ENCODE measurements at regions not wholly inside any gene's neighbourhood (a gene's known extent, or its start where the extent isn't known, plus 50 kb on each side); places are given as distances from the start of the nearest gene placed in this dataset.

GRCh38 chr3:73759297-73759711 lies 134.6 kb upstream of the PDZRN3 start:
- DNase-seq = peak in 2 of 3 donors; percentile 24 to 89
- H3K4me3 ChIP-seq = no peak overlapping the region
- 69 to 78% methylated on average over 3 of the region's 3 CpGs for WGBS, 2 donors
- no peak overlapping the region for H3K27ac ChIP-seq (ENCODE audit: low read depth in 1 of 2, low read length in 1 of 2)
- H3K36me3 ChIP-seq (ENCODE audit: control insufficient read depth in 4 of 4, insufficient read depth in 4 of 4, low read length in 4 of 4) = no peaks in the 10 kb centered on the region
- no peaks in the 10 kb centered on the region for H3K9me3 ChIP-seq (ENCODE audit: control insufficient read depth in 4 of 4, insufficient read depth in 3 of 4, low read length in 3 of 4)
- TF ChIP-seq CTCF (IDR thresholded peaks at IDR 0.05; ENCODE audit: control extremely low read depth, extremely low read depth) = no peak
- no peak for ATAC-seq (ENCODE audit: insufficient read depth, low FRiP score)
- H3K4me1 ChIP-seq (ENCODE audit: control insufficient read depth in 5 of 5, insufficient read depth in 5 of 5, low read length in 5 of 5) = peaks cover 0 to 12% (median 0%) of the 10 kb centered on the region in 5 donors
- no peak overlapping the region for H3K9ac ChIP-seq (ENCODE audit: insufficient read depth in 1 of 2, low read length in 2 of 2)
- H3K27me3 ChIP-seq (ENCODE audit: control insufficient read depth in 3 of 3, insufficient read depth in 3 of 3, low read length in 2 of 3) = no peaks in the 10 kb centered on the region

- no peak overlapping the region for H3K4me3 ChIP-seq
- no peak for TF ChIP-seq CTCF (IDR thresholded peaks at IDR 0.05; ENCODE audit: control extremely low read depth, extremely low read depth)
- DNase-seq (no peak), ATAC-seq (ENCODE audit: insufficient read depth, low FRiP score) (no peak)
- H3K9ac ChIP-seq (ENCODE audit: insufficient read depth in 1 of 2, low read length in 2 of 2) = no peak overlapping the region
- peaks cover 0 to 12% (median 0%) of the 10 kb centered on the region in 5 donors for H3K4me1 ChIP-seq (ENCODE audit: control insufficient read depth in 5 of 5, insufficient read depth in 5 of 5, low read length in 5 of 5)
- no peaks in the 10 kb centered on the region for H3K27me3 ChIP-seq (ENCODE audit: control insufficient read depth in 3 of 3, insufficient read depth in 3 of 3, low read length in 2 of 3)
- no peak overlapping the region for H3K27ac ChIP-seq (ENCODE audit: low read depth in 1 of 2, low read length in 1 of 2)
- WGBS, 2 donors = 78% methylated on average over 3 of the region's 3 CpGs
- no peaks in the 10 kb centered on the region for H3K9me3 ChIP-seq (ENCODE audit: control insufficient read depth in 4 of 4, insufficient read depth in 3 of 4, low read length in 3 of 4)
- no peaks in the 10 kb centered on the region for H3K36me3 ChIP-seq (ENCODE audit: control insufficient read depth in 4 of 4, insufficient read depth in 4 of 4, low read length in 4 of 4)
These were observed 132.8 kb upstream of the PDZRN3 start for GRCh38 chr3:73757536-73757935.

GRCh38 chr3:73753985-73754384 lies 129.2 kb upstream of the PDZRN3 start:
- DNase-seq (no peak), ATAC-seq (ENCODE audit: insufficient read depth, low FRiP score) (no peak)
- Histone ChIP-seq H3K9me3 (ENCODE audit: control insufficient read depth in 4 of 4, insufficient read depth in 3 of 4, low read length in 3 of 4) (no peaks in the 10 kb centered on the region), H3K27ac (ENCODE audit: low read depth in 1 of 2, low read length in 1 of 2) (no peak overlapping the region), H3K27me3 (ENCODE audit: control insufficient read depth in 3 of 3, insufficient read depth in 3 of 3, low read length in 2 of 3) (no peaks in the 10 kb centered on the region), H3K36me3 (ENCODE audit: control insufficient read depth in 4 of 4, insufficient read depth in 4 of 4, low read length in 4 of 4) (no peaks in the 10 kb centered on the region), H3K9ac (ENCODE audit: insufficient read depth in 1 of 2, low read length in 2 of 2) (no peak overlapping the region), H3K4me3 (no peak overlapping the region), H3K4me1 (ENCODE audit: control insufficient read depth in 5 of 5, insufficient read depth in 5 of 5, low read length in 5 of 5) (peaks cover 0 to 4% (median 0%) of the 10 kb centered on the region in 5 donors)
- no peak for TF ChIP-seq CTCF (IDR thresholded peaks at IDR 0.05; ENCODE audit: control extremely low read depth, extremely low read depth)
- WGBS, 2 donors = 88 to 90% methylated on average over 6 of the region's 6 CpGs

- Histone ChIP-seq H3K4me3 (no peak overlapping the region), H3K27me3 (ENCODE audit: control insufficient read depth in 3 of 3, insufficient read depth in 3 of 3, low read length in 2 of 3) (no peaks in the 10 kb centered on the region), H3K36me3 (ENCODE audit: control insufficient read depth in 4 of 4, insufficient read depth in 4 of 4, low read length in 4 of 4) (no peaks in the 10 kb centered on the region), H3K9me3 (ENCODE audit: control insufficient read depth in 4 of 4, insufficient read depth in 3 of 4, low read length in 3 of 4) (no peaks in the 10 kb centered on the region), H3K27ac (ENCODE audit: low read depth in 1 of 2, low read length in 1 of 2) (no peak overlapping the region), H3K4me1 (ENCODE audit: control insufficient read depth in 5 of 5, insufficient read depth in 5 of 5, low read length in 5 of 5) (peaks cover 0 to 6% (median 0%) of the 10 kb centered on the region in 5 donors), H3K9ac (ENCODE audit: insufficient read depth in 1 of 2, low read length in 2 of 2) (no peak overlapping the region)
- ATAC-seq (ENCODE audit: insufficient read depth, low FRiP score) (no peak), DNase-seq (no peak)
- no peak for TF ChIP-seq CTCF (IDR thresholded peaks at IDR 0.05; ENCODE audit: control extremely low read depth, extremely low read depth)
- WGBS, 2 donors = 76 to 95% methylated on average over 5 of the region's 5 CpGs
These were observed 127.6 kb upstream of the PDZRN3 start for GRCh38 chr3:73752338-73752737.

All from lung (tissue), 11 donors.